HCT116 (cell line): ENCODE measurements at regions not wholly inside any gene's neighbourhood (a gene's known extent, or its start where the extent isn't known, plus 50 kb on each side); places are given as distances from the start of the nearest gene placed in this dataset.

Experiments used
- ATAC-seq: fragments of 200-7000 bp; cut with Tn5 transposase; 2 replicates; pipeline ENCODE4 v1.9.1; 2020; ENCODE audit warnings: mild to moderate bottlenecking, moderate library complexity
- BruUV-seq: library from RNA; stranded (reverse); fragments of 400-500 nt; replicated peaks from 2 replicates; lab custom pipeline; 2021; lab: Mats Ljungman, UMichigan
- CTCF ChIA-PET: fragments of 300-600 bp; sonication (Branson Sonifier 250); formaldehyde crosslinking; loops from one replicate; lab custom pipeline; 2021; ENCODE audit warnings: antibody characterized with exemption; lab: Charles Lee
- POLR2A ChIA-PET: fragments of 300-600, 350-600 bp; sonication (Branson Sonifier 250); formaldehyde crosslinking; loops from one replicate; lab custom pipeline; 2021; ENCODE audit warnings: antibody characterized with exemption; lab: Charles Lee
- RAD21 ChIA-PET, 2 experiments: fragments of 300-600 bp; sonication (Branson Sonifier 250); formaldehyde crosslinking; loops; one replicate each; lab custom pipeline; 2023; ENCODE audit warnings: low total read pairs in 2 of 2; ENCODE audit not compliant: uncharacterized antibody in 2 of 2, unreplicated experiment in 2 of 2, low non-redundant PET in 1 of 2; lab: Charles Lee
- DNase-seq: peaks from one replicate; pipeline ENCODE4 v3.0.0-alpha.2; 2010; ENCODE audit warnings: low read depth, low spot score
- H2AFZ ChIP-seq: fragments of 200-600 bp; shearing (Covaris generic), sonication (generic); 2 replicates; pipeline ENCODE4 v1.6.1; 2017; ENCODE audit warnings: low read depth, mixed run types, mixed read lengths, antibody characterized with exemption, low read length; ENCODE audit not compliant: poor library complexity, severe bottlenecking
- H3K27ac ChIP-seq: 2 replicates; pipeline ENCODE4 v1.5.1; 2012; ENCODE audit warnings: low read depth, low read length
- H3K27me3 ChIP-seq: fragments of 200-600 bp; sonication (generic); 2 replicates; pipeline ENCODE4 v1.6.1; 2016; ENCODE audit warnings: mixed run types, low read length, mixed read lengths; ENCODE audit not compliant: insufficient read depth
- H3K36me3 ChIP-seq, 2 experiments: fragments of 200-500 bp in 1 of 2; fragments of 200-600 bp in 1 of 2; sonication (Bioruptor generic) in 1 of 2; sonication (generic) in 1 of 2; 2 replicates each; pipeline versions ENCODE4 v1.5.1 to v1.6.1; 2014 to 2016; ENCODE audit warnings: low read length in 2 of 2, inconsistent platforms in 1 of 2, mixed read lengths in 1 of 2, mixed run types in 1 of 2; ENCODE audit not compliant: insufficient read depth in 2 of 2, control insufficient read depth in 1 of 2
- H3K4me1 ChIP-seq, 2 experiments: fragments of 200-600 bp in 1 of 2; sonication (generic) in 1 of 2; 2 replicates each; pipeline versions ENCODE4 v1.5.1 to v1.6.1; 2012 to 2017; ENCODE audit warnings: low read length in 2 of 2, inconsistent platforms in 1 of 2, mild to moderate bottlenecking in 1 of 2, mixed read lengths in 1 of 2, mixed run types in 1 of 2, moderate library complexity in 1 of 2; ENCODE audit not compliant: insufficient read depth in 2 of 2, control insufficient read depth in 1 of 2
- H3K4me2 ChIP-seq: fragments of 200-600 bp; sonication (generic); 2 replicates; pipeline ENCODE4 v1.6.1; 2017; ENCODE audit warnings: mixed run types, low read length, mixed read lengths
- H3K4me3 ChIP-seq, 2 experiments: fragments of 200-600 bp in 1 of 2; sonication (generic) in 1 of 2; replicated peaks in 1 of 2; 2 replicates each; pipeline ENCODE4 v1.5.1; 2011 to 2016; ENCODE audit warnings: low read length in 2 of 2, control low read depth in 1 of 2, low read depth in 1 of 2, mild to moderate bottlenecking in 1 of 2, mixed read lengths in 1 of 2, mixed run types in 1 of 2
- H3K79me2 ChIP-seq: fragments of 200-600 bp; sonication (generic); 2 replicates; pipeline ENCODE4 v1.6.1; 2017; ENCODE audit warnings: mild to moderate bottlenecking, mixed run types, low read length, moderate library complexity, mixed read lengths; ENCODE audit not compliant: insufficient read depth
- H3K9ac ChIP-seq: fragments of 200-600 bp; sonication (generic); 2 replicates; pipeline ENCODE4 v1.6.1; 2016; ENCODE audit warnings: low read length, mixed read lengths
- H3K9me2 ChIP-seq: fragments of 200-600 bp; sonication (generic), shearing (Covaris generic); 2 replicates; pipeline ENCODE4 v1.6.1; 2017; ENCODE audit warnings: mixed run types, mild to moderate bottlenecking, moderate library complexity; ENCODE audit not compliant: insufficient read depth
- H3K9me3 ChIP-seq, 2 experiments: fragments of 200-500 bp in 1 of 2; fragments of 200-600 bp in 1 of 2; sonication (Bioruptor generic) in 1 of 2; sonication (generic) in 1 of 2; 2 replicates each; pipeline ENCODE4 v1.6.1; 2014 to 2017; ENCODE audit warnings: low read length in 2 of 2, mixed read lengths in 2 of 2, inconsistent platforms in 1 of 2, low read depth in 1 of 2, mild to moderate bottlenecking in 1 of 2, mixed run types in 1 of 2, moderate library complexity in 1 of 2; ENCODE audit not compliant: control insufficient read depth in 1 of 2, insufficient read depth in 1 of 2
- H4K20me1 ChIP-seq: fragments of 200-600 bp; sonication (generic), shearing (Covaris generic); 2 replicates; pipeline ENCODE4 v1.6.1; 2017; ENCODE audit warnings: mixed run types, mild to moderate bottlenecking, moderate library complexity; ENCODE audit not compliant: insufficient read depth
- ATF3 ChIP-seq: IDR thresholded peaks from 2 replicates; pipeline ENCODE4 v1.6.1; 2012
- CTCF ChIP-seq, 3 experiments: fragments of 200-600 bp in 1 of 3; sonication (generic) in 1 of 3; IDR thresholded peaks in 2 of 3; conservative IDR thresholded peaks in 1 of 3; 2 replicates each; pipeline ENCODE4 v1.5.1; 2012 to 2017; ENCODE audit warnings: low read depth in 2 of 3, low read length in 2 of 3, antibody characterized with exemption in 1 of 3, borderline replicate concordance in 1 of 3, control low read depth in 1 of 3, mild to moderate bottlenecking in 1 of 3, mixed read lengths in 1 of 3, mixed run types in 1 of 3, moderate library complexity in 1 of 3; ENCODE audit not compliant: insufficient read depth in 1 of 3
- EZH2phosphoT487 ChIP-seq: fragments of 200-600 bp; IDR thresholded peaks from 2 replicates; pipeline ENCODE4 v1.6.1; 2018; ENCODE audit warnings: antibody characterized with exemption, borderline replicate concordance
- JUND ChIP-seq: IDR thresholded peaks from 2 replicates; pipeline ENCODE4 v1.6.1; 2012
- REST ChIP-seq: IDR thresholded peaks from 2 replicates; pipeline ENCODE4 v1.6.1; 2012; ENCODE audit warnings: low read depth
- SIN3A ChIP-seq: IDR thresholded peaks from 2 replicates; pipeline ENCODE4 v1.6.1; 2012; ENCODE audit warnings: low read depth
- YY1 ChIP-seq: IDR thresholded peaks from 2 replicates; pipeline ENCODE4 v1.6.1; 2011; ENCODE audit warnings: low read length, low read depth, moderate library complexity, mild to moderate bottlenecking; ENCODE audit not compliant: insufficient replicate concordance; ENCODE audit errors: extremely low read depth
- ZNF274 ChIP-seq: fragments of 200-500 bp; sonication (Bioruptor generic); IDR thresholded peaks from 2 replicates; pipeline ENCODE4 v1.6.1; 2014; ENCODE audit warnings: mild to moderate bottlenecking, low read depth, low read length, inconsistent platforms
- intact Hi-C: fragments of 100-400 bp; cut with micrococcal nuclease; formaldehyde crosslinking; loops from 2 replicates; pipeline ENCODE4 v1.10.0; 2022
- TF ChIP-seq, protein P1 (sequence below): IDR thresholded peaks from 2 replicates; pipeline ENCODE4 v1.6.1; 2011; ENCODE audit warnings: mild to moderate bottlenecking, low read length, moderate library complexity; ENCODE audit not compliant: insufficient replicate concordance; ENCODE audit errors: extremely low read depth

DNA sequence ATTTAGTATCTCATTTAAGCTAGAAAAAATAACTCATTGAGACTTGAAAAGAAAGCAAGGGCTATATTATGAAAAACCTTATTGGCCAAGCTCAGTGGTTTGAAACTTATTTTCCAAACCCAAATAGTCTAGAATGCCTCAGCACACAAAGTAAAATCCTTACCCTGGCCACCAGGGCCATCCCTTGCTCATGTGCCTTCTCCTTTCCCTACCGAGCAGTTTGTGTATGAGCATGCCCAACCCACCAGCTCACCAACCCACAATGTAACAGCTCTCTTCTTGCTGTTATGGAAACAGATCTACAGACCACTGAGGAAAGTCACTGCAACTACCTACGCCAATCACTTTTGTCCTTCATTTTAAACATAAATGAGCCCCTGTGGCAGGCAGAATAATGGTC, 79.6 kb upstream of the CARMIL1 start (continued):
- TF ChIP-seq REST, result no peak
- TF ChIP-seq, protein P1, sequence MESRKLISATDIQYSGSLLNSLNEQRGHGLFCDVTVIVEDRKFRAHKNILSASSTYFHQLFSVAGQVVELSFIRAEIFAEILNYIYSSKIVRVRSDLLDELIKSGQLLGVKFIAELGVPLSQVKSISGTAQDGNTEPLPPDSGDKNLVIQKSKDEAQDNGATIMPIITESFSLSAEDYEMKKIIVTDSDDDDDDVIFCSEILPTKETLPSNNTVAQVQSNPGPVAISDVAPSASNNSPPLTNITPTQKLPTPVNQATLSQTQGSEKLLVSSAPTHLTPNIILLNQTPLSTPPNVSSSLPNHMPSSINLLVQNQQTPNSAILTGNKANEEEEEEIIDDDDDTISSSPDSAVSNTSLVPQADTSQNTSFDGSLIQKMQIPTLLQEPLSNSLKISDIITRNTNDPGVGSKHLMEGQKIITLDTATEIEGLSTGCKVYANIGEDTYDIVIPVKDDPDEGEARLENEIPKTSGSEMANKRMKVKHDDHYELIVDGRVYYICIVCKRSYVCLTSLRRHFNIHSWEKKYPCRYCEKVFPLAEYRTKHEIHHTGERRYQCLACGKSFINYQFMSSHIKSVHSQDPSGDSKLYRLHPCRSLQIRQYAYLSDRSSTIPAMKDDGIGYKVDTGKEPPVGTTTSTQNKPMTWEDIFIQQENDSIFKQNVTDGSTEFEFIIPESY, result no peak

DNA sequence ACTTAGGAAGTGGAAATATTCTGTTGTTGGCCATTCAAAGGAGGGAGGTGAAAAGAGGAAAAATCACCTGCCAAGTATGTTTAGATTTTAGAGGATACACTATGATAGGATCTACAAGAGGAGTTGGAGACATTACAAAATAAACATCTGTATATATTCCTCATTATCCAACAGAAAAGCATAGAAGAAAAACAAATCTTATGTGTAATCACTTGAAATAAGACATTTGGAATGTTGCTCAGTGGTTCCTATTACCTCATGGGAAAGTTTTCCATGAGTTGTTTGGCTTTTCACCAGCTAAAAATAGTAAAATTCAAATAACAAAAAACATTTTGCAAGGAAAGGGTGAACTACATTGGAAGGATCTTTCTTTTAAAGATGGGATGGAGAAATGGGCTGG, 76.7 kb upstream of the CARMIL1 start:
- ChIA-PET POLR2A (no interaction called here), CTCF (no interaction called here), RAD21 (no interaction called here)
- Histone ChIP-seq H3K9me3 (peaks cover 0 to 4% of the 10 kb centered on the region in 2 experiments; a peak in 2 of 4 replicates), H3K79me2 (no peaks in the 10 kb centered on the region), H3K36me3 (no peaks in the 10 kb centered on the region), H3K4me2 (no peak overlapping the region), H3K9ac (no peak overlapping the region), H3K4me1 (no peaks in the 10 kb centered on the region), H3K4me3 (no peak overlapping the region), H4K20me1 (no peaks in the 10 kb centered on the region), H3K27ac (no peak overlapping the region), H3K27me3 (no peaks in the 10 kb centered on the region), H3K9me2 (no peaks in the 10 kb centered on the region), H2AFZ (no peak overlapping the region)
- intact Hi-C loops, result no loop called here
- no TSS peak for BruUV-seq
- ATAC-seq (no peak), DNase-seq (no peak)
- TF ChIP-seq, protein P1, result no peak
- TF ChIP-seq ZNF274, result no peak
- TF ChIP-seq EZH2phosphoT487, result no peak
- TF ChIP-seq ATF3, result no peak
- no peak for TF ChIP-seq CTCF (IDR thresholded peaks at IDR 0.05 in 2 of 3, conservative IDR thresholded peaks at IDR 0.05 in 1 of 3; ENCODE audit: borderline replicate concordance in 1 of 3, insufficient read depth in 1 of 3, low read depth in 2 of 3, low read length in 2 of 3)
- no peak for TF ChIP-seq JUND
- no peak for TF ChIP-seq SIN3A
- TF ChIP-seq YY1, result no peak
